Fibroblast of skin of left biceps (primary cell): ENCODE measurements at regions not wholly inside any gene's neighbourhood (a gene's known extent, or its start where the extent isn't known, plus 50 kb on each side); places are given as distances from the start of the nearest gene placed in this dataset.

Experiments used
- DNase-seq, 2 experiments: peaks; one replicate each; pipeline ENCODE4 v3.0.0-alpha.2; 2013; ENCODE audit warnings: low read depth in 2 of 2

DNA sequence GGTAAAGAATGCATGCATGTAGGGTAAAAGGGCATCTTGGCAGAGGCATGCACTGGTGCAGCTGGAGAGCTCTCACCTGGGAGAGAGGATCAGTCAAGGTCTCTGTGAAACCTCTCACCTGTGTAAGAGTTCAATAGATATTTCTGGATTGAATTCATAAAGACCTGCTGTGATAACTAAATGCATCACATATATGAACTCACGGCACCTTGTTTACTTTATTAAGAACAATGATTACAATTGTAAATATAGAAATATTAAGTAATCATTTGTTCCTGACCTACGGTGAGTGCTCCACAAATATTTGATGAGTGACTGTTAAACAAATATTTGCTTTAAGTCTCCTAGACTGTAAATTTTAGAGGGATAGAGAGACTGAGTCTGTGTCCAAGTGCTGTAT lies 85.9 kb upstream of the PAQR3 start:
- DNase-seq, result no peak

GRCh38 chr4:79023799-79024770 lies 84.8 kb upstream of the PAQR3 start:
- DNase-seq, result no peak

GRCh38 chr4:79022529-79022928 lies 83.3 kb upstream of the PAQR3 start:
- DNase-seq, result no peak

- DNase-seq, result no peak
These were observed 78.2 kb upstream of the PAQR3 start for GRCh38 chr4:79017481-79017880.

DNA sequence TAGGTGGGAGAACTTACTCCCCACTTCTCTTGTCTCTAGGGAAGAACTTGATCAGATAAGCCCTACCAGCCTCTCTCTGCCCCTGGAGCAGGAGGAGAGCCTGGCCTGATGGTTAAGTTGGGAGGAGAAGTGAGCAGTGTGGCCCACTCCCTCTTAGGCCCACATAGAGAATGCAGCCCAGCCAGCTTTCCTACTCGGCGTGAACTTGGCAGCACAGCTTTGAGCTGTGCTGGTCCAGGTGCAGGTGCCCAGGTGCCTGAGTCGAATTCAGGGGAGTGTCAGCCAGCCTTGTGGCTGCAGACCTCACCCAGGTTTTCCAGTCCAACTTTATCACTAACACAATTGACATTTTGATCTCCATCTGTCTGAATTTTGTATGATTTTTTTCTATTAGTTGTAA lies 77.6 kb upstream of the PAQR3 start:
- DNase-seq, result no peak

- DNase-seq, result no peak
These were observed 76.2 kb upstream of the PAQR3 start for GRCh38 chr4:79015411-79015810.

DNA sequence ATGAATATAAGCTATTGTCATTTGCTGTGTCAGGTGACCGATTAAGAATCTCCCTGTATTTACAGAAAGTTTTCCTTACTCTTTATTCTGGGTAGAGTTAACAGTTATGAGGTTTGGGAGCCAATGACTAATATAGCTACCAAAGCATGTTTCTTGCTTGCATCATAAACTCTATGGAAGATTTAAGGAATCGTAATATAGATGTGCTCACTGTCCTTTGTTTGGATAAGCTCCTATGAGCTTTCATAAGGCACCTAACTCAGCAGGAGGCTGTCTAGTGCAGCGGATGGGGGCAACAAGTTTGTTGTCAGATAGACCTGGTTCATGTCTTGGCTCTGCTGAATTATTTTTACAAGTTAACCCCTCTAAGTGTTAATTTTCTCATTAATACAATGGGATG lies 75.0 kb upstream of the PAQR3 start:
- DNase-seq, result no peak

DNA sequence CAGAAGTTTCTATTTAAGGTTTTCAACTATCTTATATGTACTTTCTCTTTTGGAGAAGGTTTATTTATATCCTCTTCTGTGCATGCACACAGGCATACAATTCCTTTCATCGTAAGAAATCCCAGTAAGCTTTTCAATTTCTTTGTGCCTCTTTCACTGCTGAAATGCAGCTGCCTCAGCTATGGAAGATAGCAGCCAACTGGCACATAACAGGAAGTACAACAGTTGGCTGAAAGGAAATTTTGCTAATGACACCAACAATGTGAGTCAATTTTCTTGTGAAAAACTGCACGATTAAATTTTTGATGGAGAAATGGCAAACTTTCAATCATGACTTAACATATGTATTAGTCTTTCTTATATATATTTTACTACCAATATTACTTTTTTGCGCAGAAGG lies 74.5 kb upstream of the PAQR3 start:
- no peak for DNase-seq

GRCh38 chr4:78990938-78991810 lies 51.9 kb upstream of the PAQR3 start:
- DNase-seq, result no peak

GRCh38 chr4:78989697-78990270 lies 50.5 kb upstream of the PAQR3 start:
- DNase-seq, result no peak
